IMR-90 (cell line): ENCODE measurements at regions not wholly inside any gene's neighbourhood (a gene's known extent, or its start where the extent isn't known, plus 50 kb on each side); places are given as distances from the start of the nearest gene placed in this dataset.
A peak's percentile ranks its signal among the peaks of the same experiment; 100 is the strongest.

Experiments
- BHLHE40 ChIP-seq: fragments of 150-350 bp; IDR thresholded peaks from 2 replicates; pipeline ENCODE4 v1.6.1; 2016; ENCODE audit warnings: mild to moderate bottlenecking, low read depth, low read length
- CEBPB ChIP-seq: IDR thresholded peaks from 2 replicates; pipeline ENCODE4 v1.6.1; 2012; ENCODE audit warnings: low read depth, low read length, improper control_type of control experiment
- CHD1 ChIP-seq: IDR thresholded peaks from 2 replicates; pipeline ENCODE4 v1.6.1; 2012; ENCODE audit warnings: low read depth, low read length, improper control_type of control experiment
- CTCF ChIP-seq: conservative IDR thresholded peaks from 2 replicates; pipeline ENCODE4 v1.5.1; 2012; ENCODE audit warnings: mild to moderate bottlenecking, low read depth, low read length, improper control_type of control experiment
- FOS ChIP-seq: fragments of 150-350 bp; IDR thresholded peaks from 2 replicates; pipeline ENCODE4 v1.6.1; 2016; ENCODE audit warnings: low read depth, low read length
- MAFK ChIP-seq: IDR thresholded peaks from 2 replicates; pipeline ENCODE4 v1.6.1; 2012; ENCODE audit warnings: low read depth, low read length, improper control_type of control experiment
- MAZ ChIP-seq: IDR thresholded peaks from 2 replicates; pipeline ENCODE4 v1.6.1; 2012; ENCODE audit warnings: low read depth, mild to moderate bottlenecking, low read length, improper control_type of control experiment, moderate library complexity, borderline replicate concordance
- MXI1 ChIP-seq: IDR thresholded peaks from 2 replicates; pipeline ENCODE4 v1.6.1; 2012; ENCODE audit warnings: low read depth, mild to moderate bottlenecking, low read length, moderate library complexity, borderline replicate concordance
- NFE2L2 ChIP-seq: fragments of 150-350 bp; IDR thresholded peaks from 2 replicates; pipeline ENCODE4 v1.6.1; 2016; ENCODE audit warnings: low read depth, mild to moderate bottlenecking, low read length
- POLR2A ChIP-seq: IDR thresholded peaks from 2 replicates; pipeline ENCODE4 v1.6.1; 2012; ENCODE audit warnings: mild to moderate bottlenecking, low read depth, low read length
- RAD21 ChIP-seq: IDR thresholded peaks from 2 replicates; pipeline ENCODE4 v1.6.1; 2012; ENCODE audit warnings: low read length, improper control_type of control experiment
- RFX5 ChIP-seq: IDR thresholded peaks from 2 replicates; pipeline ENCODE4 v1.8.0; 2012; ENCODE audit warnings: low read depth, mild to moderate bottlenecking, low read length, moderate library complexity
- SMC3 ChIP-seq: fragments of 150-350 bp; IDR thresholded peaks from 2 replicates; pipeline ENCODE4 v1.6.1; 2016; ENCODE audit warnings: low read depth, mild to moderate bottlenecking, antibody characterized with exemption, low read length, moderate library complexity
- USF2 ChIP-seq: fragments of 150-350 bp; IDR thresholded peaks from 2 replicates; pipeline ENCODE4 v1.6.1; 2017; ENCODE audit warnings: mild to moderate bottlenecking, antibody characterized with exemption, low read length, low read depth

GRCh38 chr3:177835917-177836316 is 638.6 kb upstream of the TBL1XR1 start:
- TF ChIP-seq POLR2A (no peak), RAD21 (peak; percentile 19; the same call in 1 of the 2 replicates), SMC3 (no peak), CEBPB (no peak), CTCF (no peak), MAFK (no peak), USF2 (no peak), FOS (0 out of 2 replicates have a peak, but pooled peaks have one; percentile 43), MXI1 (no peak), MAZ (no peak), NFE2L2 (no peak), BHLHE40 (peak; percentile 50; the same call in 1 of the 2 replicates), RFX5 (no peak), CHD1 (no peak)
